ENCODE measurements at regions not wholly inside any gene's neighbourhood (a gene's known extent, or its start where the extent isn't known, plus 50 kb on each side); places are given as distances from the start of the nearest gene placed in this dataset.
A peak's percentile ranks its signal among the peaks of the same experiment; 100 is the strongest.

DNA sequence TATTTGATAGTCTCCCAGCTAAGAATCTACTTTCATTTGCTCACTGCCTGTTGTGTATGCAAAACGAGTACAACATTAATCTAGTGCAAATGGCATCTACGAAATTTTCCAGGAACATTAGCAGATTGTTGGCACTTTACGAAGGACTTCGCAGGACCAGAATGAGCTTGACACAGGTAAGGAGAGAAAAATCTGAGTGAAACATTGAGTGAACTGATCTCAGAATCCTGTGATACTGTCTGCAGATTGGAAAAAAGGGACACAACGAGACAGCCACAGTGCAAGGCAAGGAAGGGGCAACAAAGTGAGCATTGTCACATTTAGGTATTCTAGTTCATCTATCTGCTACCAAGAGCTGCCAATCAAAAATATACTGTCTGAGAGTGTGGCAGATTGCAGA, 350.5 kb downstream of the ZNF608 start (continued):
- TF ChIP-seq, protein P1, sequence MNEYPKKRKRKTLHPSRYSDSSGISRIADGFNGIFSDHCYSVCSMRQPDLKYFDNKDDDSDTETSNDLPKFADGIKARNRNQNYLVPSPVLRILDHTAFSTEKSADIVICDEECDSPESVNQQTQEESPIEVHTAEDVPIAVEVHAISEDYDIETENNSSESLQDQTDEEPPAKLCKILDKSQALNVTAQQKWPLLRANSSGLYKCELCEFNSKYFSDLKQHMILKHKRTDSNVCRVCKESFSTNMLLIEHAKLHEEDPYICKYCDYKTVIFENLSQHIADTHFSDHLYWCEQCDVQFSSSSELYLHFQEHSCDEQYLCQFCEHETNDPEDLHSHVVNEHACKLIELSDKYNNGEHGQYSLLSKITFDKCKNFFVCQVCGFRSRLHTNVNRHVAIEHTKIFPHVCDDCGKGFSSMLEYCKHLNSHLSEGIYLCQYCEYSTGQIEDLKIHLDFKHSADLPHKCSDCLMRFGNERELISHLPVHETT (CRISPR knock-in tag; conservative IDR thresholded peaks at IDR 0.05) = no peak

DNA sequence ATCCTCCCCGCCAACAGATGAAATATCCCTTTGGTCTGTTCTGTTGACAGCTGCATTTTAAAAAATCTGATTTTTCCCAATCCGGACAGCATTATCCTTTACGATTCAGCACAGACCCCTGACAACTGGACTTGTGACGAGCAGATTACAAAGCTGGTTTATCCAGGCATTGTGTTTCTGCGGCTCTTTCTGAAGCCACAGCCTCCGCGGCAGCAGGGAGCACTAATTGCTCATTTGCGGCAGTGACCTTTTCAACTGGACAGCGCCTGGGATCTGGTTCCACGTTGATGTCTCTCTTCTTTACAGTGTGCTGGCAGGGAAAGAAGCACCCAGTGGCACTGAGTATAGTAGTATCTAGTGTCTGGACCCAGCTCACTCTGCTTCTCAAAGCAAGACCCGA, 351.2 kb downstream of the ZNF608 start:
- H3K9ac ChIP-seq (ENCODE audit: insufficient read depth, low read depth, low read length) = no peak overlapping the region
- H3K9me3 ChIP-seq (ENCODE audit: low read length) = no peaks in the 10 kb centered on the region
- no peaks in the 10 kb centered on the region for H3K36me3 ChIP-seq (replicated peaks in 1 of 2; ENCODE audit: control insufficient read depth in 1 of 2, insufficient read depth in 2 of 2, low read length in 2 of 2)
- DNase-seq (ENCODE audit: low spot score) = no peak
- H4K20me1 ChIP-seq (ENCODE audit: insufficient read depth, low read length) = no peaks in the 10 kb centered on the region
- ChIA-PET POLR2A (no interaction called here), CTCF (ENCODE audit: low intra/inter-chr PET ratio, low total read pairs) (no interaction called here)
- no peaks in the 10 kb centered on the region for H3K4me1 ChIP-seq (ENCODE audit: insufficient read depth, low read length)
- no TSS peak for BruUV-seq (replicated peaks)
- intact Hi-C loops (cut with micrococcal nuclease; ENCODE audit: unreplicated experiment) = no loop called here
- H3K79me2 ChIP-seq (ENCODE audit: insufficient read depth, low read length) = no peaks in the 10 kb centered on the region
- H3K27ac ChIP-seq (ENCODE audit: extremely low read length, insufficient read depth, low read length) = no peak overlapping the region
- peak; percentile 32; the same call in 1 of the 3 replicates for ATAC-seq
- in situ Hi-C loops (cut with HindIII; ENCODE audit: extremely low pct_ligation_motif_present, low pct_unique_long_range_greater_than_20kb) = no loop called here
- TF ChIP-seq SRSF4 (IDR thresholded peaks at IDR 0.05; ENCODE audit: low read depth, low read length, poor library complexity, severe bottlenecking) = no peak
- TF ChIP-seq ZNF83 (CRISPR knock-in tag; IDR thresholded peaks at IDR 0.05; ENCODE audit: borderline replicate concordance) = no peak
- no peak for TF ChIP-seq FOXA3 (CRISPR knock-in tag; IDR thresholded peaks at IDR 0.05)
- no peak for FAIRE-seq
- H3K4me3 ChIP-seq (replicated peaks in 1 of 3; ENCODE audit: insufficient read depth in 1 of 3, low read depth in 2 of 3, low read length in 3 of 3) = no peak overlapping the region
- 0 out of 5 replicates have a peak, but pooled peaks cover 0 to 6% of the 10 kb centered on the region in 2 experiments for H3K27me3 ChIP-seq (ENCODE audit: control insufficient read depth in 1 of 2, insufficient read depth in 2 of 2, low read length in 2 of 2)
- no peak overlapping the region for H3K4me2 ChIP-seq (ENCODE audit: low read depth, low read length)
- no peak overlapping the region for H2AFZ ChIP-seq (ENCODE audit: low read length)
- 7% methylated on average over 11 of the region's 11 CpGs for WGBS (ENCODE audit: low lambda C conversion rate)

DNA sequence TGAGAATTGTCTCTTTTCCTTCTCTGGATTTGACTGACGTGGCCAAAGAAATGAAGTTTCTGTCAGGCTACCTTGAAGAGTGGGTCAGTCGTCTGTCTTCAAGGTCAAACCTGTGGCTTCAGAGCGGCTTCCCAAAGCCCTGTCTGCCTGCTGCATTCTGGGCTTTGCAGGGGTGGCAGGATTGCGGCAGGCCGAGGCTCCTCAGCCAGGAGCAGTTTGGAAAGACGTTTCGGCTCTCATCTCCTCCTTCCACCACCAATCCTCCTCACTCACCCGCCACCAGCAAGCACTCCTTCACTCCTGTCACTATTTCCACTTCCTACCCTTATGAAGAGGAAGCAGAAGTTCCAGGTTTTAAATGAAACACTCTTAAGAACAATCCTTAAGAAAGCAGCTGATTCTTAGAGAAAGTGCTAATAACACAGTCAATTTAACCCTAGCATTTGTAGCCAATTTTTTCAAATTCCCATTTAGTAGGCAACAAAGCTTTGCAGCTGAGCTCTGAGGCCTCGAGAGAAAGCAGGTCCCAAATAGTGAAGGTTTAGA, 351.7 kb downstream of the ZNF608 start:
- ChIA-PET POLR2A (no interaction called here), CTCF (ENCODE audit: low intra/inter-chr PET ratio, low total read pairs) (no interaction called here)
- Histone ChIP-seq H3K79me2 (ENCODE audit: insufficient read depth, low read length) (no peaks in the 10 kb centered on the region), H3K4me1 (ENCODE audit: insufficient read depth, low read length) (no peaks in the 10 kb centered on the region), H3K4me2 (ENCODE audit: low read depth, low read length) (no peak overlapping the region), H3K27me3 (ENCODE audit: control insufficient read depth in 1 of 2, insufficient read depth in 2 of 2, low read length in 2 of 2) (0 out of 5 replicates have a peak, but pooled peaks cover 0 to 6% of the 10 kb centered on the region in 2 experiments), H4K20me1 (ENCODE audit: insufficient read depth, low read length) (no peaks in the 10 kb centered on the region), H2AFZ (ENCODE audit: low read length) (no peak overlapping the region), H3K9ac (ENCODE audit: insufficient read depth, low read depth, low read length) (no peak overlapping the region), H3K36me3 (replicated peaks in 1 of 2; ENCODE audit: control insufficient read depth in 1 of 2, insufficient read depth in 2 of 2, low read length in 2 of 2) (no peaks in the 10 kb centered on the region), H3K4me3 (replicated peaks in 1 of 3; ENCODE audit: insufficient read depth in 1 of 3, low read depth in 2 of 3, low read length in 3 of 3) (no peak overlapping the region), H3K27ac (ENCODE audit: extremely low read length, insufficient read depth, low read length) (no peak overlapping the region), H3K9me3 (ENCODE audit: low read length) (no peaks in the 10 kb centered on the region)
- in situ Hi-C loops (cut with HindIII; ENCODE audit: extremely low pct_ligation_motif_present, low pct_unique_long_range_greater_than_20kb) (no loop called here), intact Hi-C loops (cut with micrococcal nuclease; ENCODE audit: unreplicated experiment) (no loop called here)
- 37% methylated on average over 9 of the region's 9 CpGs for WGBS (ENCODE audit: low lambda C conversion rate)
- DNase-seq (ENCODE audit: low spot score) = no peak
- ATAC-seq = no peak
- FAIRE-seq = no peak
- no TSS peak for BruUV-seq (replicated peaks)
- TF ChIP-seq ZSCAN9 (CRISPR knock-in tag; IDR thresholded peaks at IDR 0.05; ENCODE audit: borderline replicate concordance) = no peak
- no peak for TF ChIP-seq PITX1 (CRISPR knock-in tag; IDR thresholded peaks at IDR 0.05)
- no peak for TF ChIP-seq STAT5B (CRISPR knock-in tag; IDR thresholded peaks at IDR 0.05)
- TF ChIP-seq, protein P2, sequence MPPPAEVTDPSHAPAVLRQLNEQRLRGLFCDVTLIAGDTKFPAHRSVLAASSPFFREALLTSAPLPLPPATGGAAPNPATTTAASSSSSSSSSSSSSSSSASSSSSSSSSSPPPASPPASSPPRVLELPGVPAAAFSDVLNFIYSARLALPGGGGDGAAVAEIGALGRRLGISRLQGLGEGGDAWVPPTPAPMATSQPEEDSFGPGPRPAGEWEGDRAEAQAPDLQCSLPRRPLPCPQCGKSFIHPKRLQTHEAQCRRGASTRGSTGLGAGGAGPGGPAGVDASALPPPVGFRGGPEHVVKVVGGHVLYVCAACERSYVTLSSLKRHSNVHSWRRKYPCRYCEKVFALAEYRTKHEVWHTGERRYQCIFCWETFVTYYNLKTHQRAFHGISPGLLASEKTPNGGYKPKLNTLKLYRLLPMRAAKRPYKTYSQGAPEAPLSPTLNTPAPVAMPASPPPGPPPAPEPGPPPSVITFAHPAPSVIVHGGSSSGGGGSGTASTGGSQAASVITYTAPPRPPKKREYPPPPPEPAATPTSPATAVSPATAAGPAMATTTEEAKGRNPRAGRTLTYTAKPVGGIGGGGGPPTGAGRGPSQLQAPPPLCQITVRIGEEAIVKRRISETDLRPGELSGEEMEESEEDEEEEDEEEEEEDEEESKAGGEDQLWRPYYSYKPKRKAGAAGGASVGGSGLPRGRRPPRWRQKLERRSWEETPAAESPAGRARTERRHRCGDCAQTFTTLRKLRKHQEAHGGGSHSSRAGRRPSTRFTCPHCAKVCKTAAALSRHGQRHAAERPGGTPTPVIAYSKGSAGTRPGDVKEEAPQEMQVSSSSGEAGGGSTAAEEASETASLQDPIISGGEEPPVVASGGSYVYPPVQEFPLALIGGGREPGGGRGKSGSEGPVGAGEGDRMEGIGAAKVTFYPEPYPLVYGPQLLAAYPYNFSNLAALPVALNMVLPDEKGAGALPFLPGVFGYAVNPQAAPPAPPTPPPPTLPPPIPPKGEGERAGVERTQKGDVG (CRISPR knock-in tag; IDR thresholded peaks at IDR 0.05; ENCODE audit: borderline replicate concordance) = no peak
- TF ChIP-seq, protein P3, sequence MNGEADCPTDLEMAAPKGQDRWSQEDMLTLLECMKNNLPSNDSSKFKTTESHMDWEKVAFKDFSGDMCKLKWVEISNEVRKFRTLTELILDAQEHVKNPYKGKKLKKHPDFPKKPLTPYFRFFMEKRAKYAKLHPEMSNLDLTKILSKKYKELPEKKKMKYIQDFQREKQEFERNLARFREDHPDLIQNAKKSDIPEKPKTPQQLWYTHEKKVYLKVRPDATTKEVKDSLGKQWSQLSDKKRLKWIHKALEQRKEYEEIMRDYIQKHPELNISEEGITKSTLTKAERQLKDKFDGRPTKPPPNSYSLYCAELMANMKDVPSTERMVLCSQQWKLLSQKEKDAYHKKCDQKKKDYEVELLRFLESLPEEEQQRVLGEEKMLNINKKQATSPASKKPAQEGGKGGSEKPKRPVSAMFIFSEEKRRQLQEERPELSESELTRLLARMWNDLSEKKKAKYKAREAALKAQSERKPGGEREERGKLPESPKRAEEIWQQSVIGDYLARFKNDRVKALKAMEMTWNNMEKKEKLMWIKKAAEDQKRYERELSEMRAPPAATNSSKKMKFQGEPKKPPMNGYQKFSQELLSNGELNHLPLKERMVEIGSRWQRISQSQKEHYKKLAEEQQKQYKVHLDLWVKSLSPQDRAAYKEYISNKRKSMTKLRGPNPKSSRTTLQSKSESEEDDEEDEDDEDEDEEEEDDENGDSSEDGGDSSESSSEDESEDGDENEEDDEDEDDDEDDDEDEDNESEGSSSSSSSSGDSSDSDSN (CRISPR knock-in tag; IDR thresholded peaks at IDR 0.05) = no peak
- no peak for TF ChIP-seq HMG20A (CRISPR knock-in tag; IDR thresholded peaks at IDR 0.05; ENCODE audit: borderline replicate concordance)
- TF ChIP-seq TAF1 (CRISPR knock-in tag; IDR thresholded peaks at IDR 0.05) = no peak
